H1 (cell line): ENCODE measurements at regions not wholly inside any gene's neighbourhood (a gene's known extent, or its start where the extent isn't known, plus 50 kb on each side); places are given as distances from the start of the nearest gene placed in this dataset.

Source experiments
- CTCF ChIA-PET: fragments of 300-600 bp; sonication (Branson Sonifier 250); formaldehyde crosslinking; loops from one replicate; lab custom pipeline; 2021; ENCODE audit not compliant: partially characterized antibody; lab: Charles Lee
- POLR2A ChIA-PET: fragments of 300-600 bp; sonication (Branson Sonifier 250); formaldehyde crosslinking; loops from one replicate; lab custom pipeline; 2021; ENCODE audit warnings: inconsistent platforms; ENCODE audit not compliant: partially characterized antibody; lab: Charles Lee
- DNase-seq, 2 experiments: peaks; one replicate each; pipeline versions ENCODE4 v3.0.0 to v3.0.0-alpha.2; 2010 to 2022; ENCODE audit warnings: low spot score in 2 of 2, low read depth in 1 of 2, mixed read lengths in 1 of 2
- FAIRE-seq: peaks from 2 replicates; lab custom pipeline; 2011; peaks lifted over from hg19 to GRCh38; lab: Jason Lieb, UNC
- H2AFZ ChIP-seq: 2 replicates; pipeline ENCODE4 v1.8.1; 2012; ENCODE audit warnings: low read length, inconsistent platforms
- H2AK5ac ChIP-seq: 2 replicates; pipeline ENCODE4 v1.6.1; 2013; ENCODE audit warnings: low read depth, low read length
- H2BK120ac ChIP-seq: replicated peaks from 2 replicates; pipeline ENCODE3; 2013; ENCODE audit warnings: low read depth, low read length, inconsistent platforms
- H2BK12ac ChIP-seq: 2 replicates; pipeline ENCODE4 v1.6.1; 2013; ENCODE audit warnings: low read depth, low read length
- H2BK15ac ChIP-seq: 2 replicates; pipeline ENCODE4 v1.6.1; 2013; ENCODE audit warnings: low read length
- H2BK20ac ChIP-seq: 2 replicates; pipeline ENCODE4 v1.6.1; 2013; ENCODE audit warnings: low read length
- H2BK5ac ChIP-seq: 2 replicates; pipeline ENCODE4 v1.6.1; 2013; ENCODE audit warnings: low read depth, low read length
- H3K14ac ChIP-seq: 2 replicates; pipeline ENCODE4 v1.6.1; 2013; ENCODE audit warnings: inconsistent platforms; ENCODE audit not compliant: insufficient read length
- H3K18ac ChIP-seq: 2 replicates; pipeline ENCODE4 v1.6.1; 2013; ENCODE audit warnings: low read length; ENCODE audit errors: extremely low read depth
- H3K23ac ChIP-seq: 2 replicates; pipeline ENCODE4 v1.6.1; 2013; ENCODE audit warnings: inconsistent platforms; ENCODE audit not compliant: insufficient read length
- H3K23me2 ChIP-seq: 2 replicates; pipeline ENCODE4 v1.6.1; 2013; ENCODE audit warnings: low read depth, low read length
- H3K27ac ChIP-seq: 2 replicates; pipeline ENCODE4 v1.6.1; 2011; ENCODE audit warnings: low read depth, low read length, inconsistent platforms
- H3K27me3 ChIP-seq, 4 experiments: replicated peaks in 1 of 4; 1 replicate in 1 of 4; 2 replicates in 3 of 4; pipeline versions ENCODE4 v1.6.1 to v1.8.1; 2011 to 2013; ENCODE audit warnings: low read length in 3 of 4, mild to moderate bottlenecking in 3 of 4, inconsistent platforms in 2 of 4, mixed read lengths in 2 of 4, moderate library complexity in 1 of 4; ENCODE audit not compliant: control insufficient read depth in 3 of 4, insufficient read depth in 3 of 4; ENCODE audit errors: extremely low read depth in 1 of 4
- H3K36me3 ChIP-seq, 4 experiments: 2 replicates each; pipeline versions ENCODE4 v1.6.1 to v1.8.1; 2011 to 2013; ENCODE audit warnings: mild to moderate bottlenecking in 4 of 4, low read length in 3 of 4, moderate library complexity in 2 of 4, control low read depth in 1 of 4, inconsistent platforms in 1 of 4; ENCODE audit not compliant: insufficient read depth in 4 of 4, control insufficient read depth in 2 of 4
- H3K4ac ChIP-seq: replicated peaks from 2 replicates; pipeline ENCODE3; 2013; ENCODE audit warnings: low read length, low read depth, mixed read lengths, inconsistent platforms; ENCODE audit not compliant: insufficient read length
- H3K4me1 ChIP-seq, 4 experiments: replicated peaks in 1 of 4; 1 replicate in 1 of 4; 2 replicates in 3 of 4; pipeline versions ENCODE4 v1.6.1 to v1.8.1; 2011 to 2013; ENCODE audit warnings: low read length in 3 of 4, inconsistent platforms in 2 of 4, mixed read lengths in 1 of 4; ENCODE audit not compliant: insufficient read depth in 4 of 4, control insufficient read depth in 3 of 4
- H3K4me2 ChIP-seq, 2 experiments: 2 replicates each; pipeline versions ENCODE4 v1.6.1 to v1.8.1; 2011 to 2013; ENCODE audit warnings: low read depth in 2 of 2, low read length in 2 of 2, control low read depth in 1 of 2, inconsistent platforms in 1 of 2, mild to moderate bottlenecking in 1 of 2; ENCODE audit not compliant: insufficient read depth in 1 of 2
- H3K4me3 ChIP-seq, 4 experiments: fragments of 200-600, 300-600 bp in 1 of 4; sonication (generic), shearing (Covaris generic), sonication (Bioruptor Twin) in 1 of 4; 2 replicates each; pipeline versions ENCODE4 v1.5.1 to v1.8.1; 2011 to 2016; ENCODE audit warnings: low read length in 4 of 4, low read depth in 3 of 4, control low read depth in 2 of 4, inconsistent platforms in 2 of 4, mild to moderate bottlenecking in 2 of 4, mixed read lengths in 1 of 4, moderate library complexity in 1 of 4; ENCODE audit not compliant: insufficient read depth in 2 of 4; ENCODE audit errors: extremely low read depth in 1 of 4
- H3K56ac ChIP-seq: replicated peaks from 2 replicates; pipeline ENCODE3; 2013; ENCODE audit warnings: low read depth, mild to moderate bottlenecking, mixed read lengths, low read length, inconsistent platforms; ENCODE audit not compliant: insufficient read length
- H3K79me1 ChIP-seq: 2 replicates; pipeline ENCODE4 v1.6.1; 2013; ENCODE audit warnings: low read depth, low read length, control low read depth
- H3K79me2 ChIP-seq, 2 experiments: 2 replicates each; pipeline versions ENCODE4 v1.6.1 to v1.8.1; 2012 to 2013; ENCODE audit warnings: low read length in 2 of 2, mild to moderate bottlenecking in 2 of 2, inconsistent platforms in 1 of 2; ENCODE audit not compliant: insufficient read depth in 2 of 2, control insufficient read depth in 1 of 2
- H3K9ac ChIP-seq, 4 experiments: replicated peaks in 1 of 4; 1 replicate in 1 of 4; 2 replicates in 3 of 4; pipeline versions ENCODE4 v1.6.1 to v1.8.1; 2011 to 2013; ENCODE audit warnings: low read depth in 3 of 4, low read length in 3 of 4, control low read depth in 2 of 4, mild to moderate bottlenecking in 2 of 4, moderate library complexity in 2 of 4, inconsistent platforms in 1 of 4; ENCODE audit errors: extremely low read depth in 1 of 4
- H3K9me3 ChIP-seq, 2 experiments: 2 replicates each; pipeline versions ENCODE4 v1.6.1 to v1.8.1; 2012 to 2013; ENCODE audit warnings: mild to moderate bottlenecking in 2 of 2, moderate library complexity in 2 of 2, control low read depth in 1 of 2, inconsistent platforms in 1 of 2, low read depth in 1 of 2, low read length in 1 of 2, mixed read lengths in 1 of 2; ENCODE audit not compliant: insufficient read depth in 2 of 2
- H4K20me1 ChIP-seq, 2 experiments: replicated peaks in 1 of 2; 2 replicates each; pipeline versions ENCODE3 to v1.8.1; 2011 to 2013; ENCODE audit warnings: inconsistent platforms in 2 of 2, low read length in 2 of 2, mild to moderate bottlenecking in 1 of 2; ENCODE audit not compliant: insufficient read depth in 2 of 2, control insufficient read depth in 1 of 2
- H4K5ac ChIP-seq: 2 replicates; pipeline ENCODE4 v1.6.1; 2013; ENCODE audit warnings: low read length, low read depth, mixed read lengths, inconsistent platforms; ENCODE audit not compliant: insufficient read length
- H4K8ac ChIP-seq: 2 replicates; pipeline ENCODE4 v1.8.0; 2013; ENCODE audit warnings: mild to moderate bottlenecking, moderate library complexity, low read length, inconsistent platforms; ENCODE audit not compliant: insufficient read depth; ENCODE audit errors: extremely low read depth
- H4K91ac ChIP-seq: replicated peaks from 2 replicates; pipeline ENCODE3; 2013; ENCODE audit warnings: low read length, mixed read lengths, inconsistent platforms; ENCODE audit not compliant: insufficient read length
- ATF2 ChIP-seq: IDR thresholded peaks from 2 replicates; pipeline ENCODE4 v1.6.1; 2012; ENCODE audit warnings: low read length, inconsistent platforms
- BRCA1 ChIP-seq: IDR thresholded peaks from 2 replicates; pipeline ENCODE4 v1.6.1; 2012; ENCODE audit warnings: low read depth, low read length, improper control_type of control experiment
- CHD1 ChIP-seq: IDR thresholded peaks from 2 replicates; pipeline ENCODE4 v1.6.1; 2012; ENCODE audit warnings: low read depth, low read length, improper control_type of control experiment
- EGR1 ChIP-seq: IDR thresholded peaks from 2 replicates; pipeline ENCODE4 v1.6.1; 2011; ENCODE audit warnings: low read depth, low read length, borderline replicate concordance
- KDM4A ChIP-seq: IDR thresholded peaks from one replicate; pipeline ENCODE4 v1.7.1; 2012; ENCODE audit warnings: low read depth, mild to moderate bottlenecking, moderate library complexity, low read length, inconsistent platforms; ENCODE audit not compliant: severe bottlenecking
- POLR2AphosphoS5 ChIP-seq: IDR thresholded peaks from 2 replicates; pipeline ENCODE4 v1.6.1; 2011; ENCODE audit warnings: low read depth, low read length
- SIRT6 ChIP-seq: IDR thresholded peaks from one replicate; pipeline ENCODE4 v1.7.1; 2012; ENCODE audit warnings: low read length, inconsistent platforms
- SP4 ChIP-seq: IDR thresholded peaks from 2 replicates; pipeline ENCODE4 v1.6.1; 2012; ENCODE audit warnings: low read length, inconsistent platforms
- TAF7 ChIP-seq: optimal IDR thresholded peaks from 2 replicates; pipeline ENCODE3; 2011; ENCODE audit warnings: low read depth, mild to moderate bottlenecking, inconsistent platforms, low read length, moderate library complexity, borderline replicate concordance
- TBP ChIP-seq: IDR thresholded peaks from 2 replicates; pipeline ENCODE4 v1.6.1; 2011; ENCODE audit warnings: low read depth, low read length, improper control_type of control experiment
- WGBS, 2 experiments: shearing (Covaris generic) in 1 of 2; methylation state at CpG; one replicate each; pipeline versions ENCODE4 v1.1.6 to v1.1.7; 2013 to 2015; ENCODE audit warnings: low lambda C conversion rate in 2 of 2, mixed read lengths in 2 of 2, inconsistent platforms in 1 of 2, low coverage in 1 of 2, missing lambda C conversion rate in 1 of 2; ENCODE audit not compliant: insufficient replicate concordance in 2 of 2, insufficient coverage in 1 of 2, insufficient read length in 1 of 2; ENCODE audit errors: extremely low coverage in 1 of 2, missing lambda C conversion rate in 1 of 2; 5-methylcytosine and 5-hydroxymethylcytosine counted together

DNA sequence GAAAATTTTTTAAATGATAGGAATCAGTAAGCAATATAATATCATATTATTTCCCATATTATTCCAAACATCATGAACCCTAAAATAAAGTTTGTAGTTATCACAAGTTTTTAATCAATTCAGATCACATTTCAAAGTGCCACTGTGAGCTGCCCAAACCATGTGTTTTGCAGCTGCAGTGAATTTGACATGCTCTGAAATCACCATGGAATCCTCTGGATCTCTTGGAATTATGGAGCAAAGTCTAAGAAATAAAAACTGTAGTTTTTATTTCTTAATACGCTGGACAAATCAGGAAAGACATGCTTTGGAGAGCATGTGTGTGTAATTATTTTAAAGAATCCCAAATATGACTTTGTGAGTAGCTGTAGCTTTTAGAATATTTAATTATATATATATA lies 262.7 kb downstream of the ANKRD50 start:
- Histone ChIP-seq H2BK20ac (no peak overlapping the region), H2BK5ac (no peak overlapping the region), H3K4me2 (no peak overlapping the region), H4K5ac (no peak overlapping the region), H3K4me1 (peaks cover 0 to 5% (median 0%) of the 10 kb centered on the region in 4 experiments; a peak in 2 of 7 replicates), H3K4me3 (no peak overlapping the region), H4K91ac (no peak overlapping the region), H3K14ac (no peak overlapping the region), H3K23ac (no peak overlapping the region), H4K8ac (no peak overlapping the region), H4K20me1 (no peaks in the 10 kb centered on the region), H3K56ac (no peak overlapping the region), H3K27ac (no peak overlapping the region), H3K36me3 (0 out of 8 replicates have a peak, but pooled peaks cover 0 to 10% (median 0%) of the 10 kb centered on the region in 4 experiments), H2AFZ (no peak overlapping the region), H3K23me2 (no peaks in the 10 kb centered on the region), H2BK15ac (no peak overlapping the region), H3K79me1 (no peaks in the 10 kb centered on the region), H2BK12ac (no peak overlapping the region), H2AK5ac (no peak overlapping the region), H3K18ac (no peak overlapping the region), H3K79me2 (no peaks in the 10 kb centered on the region), H3K27me3 (no peaks in the 10 kb centered on the region), H3K9ac (no peak overlapping the region), H3K4ac (no peak overlapping the region), H2BK120ac (no peak overlapping the region), H3K9me3 (peaks cover 14 to 21% of the 10 kb centered on the region in 2 experiments)
- no peak for FAIRE-seq
- no peak for TF ChIP-seq SIRT6
- no peak for TF ChIP-seq ATF2
- TF ChIP-seq TAF7 = no peak
- TF ChIP-seq SP4 = no peak
- TF ChIP-seq EGR1 = no peak
- no peak for TF ChIP-seq KDM4A
- no peak for TF ChIP-seq BRCA1
- no peak for TF ChIP-seq CHD1
- TF ChIP-seq TBP = no peak
- no peak for TF ChIP-seq POLR2AphosphoS5
- POLR2A ChIA-PET = no interaction called here
- CTCF ChIA-PET = interaction anchor here (0.6 to 1.7 kb wide), 2 partner anchors 9 to 11 kb away, joined by 3 to 4 read pairs; no protein-coding TSS in a partner anchor
- 88% methylated on average over 1 of the region's 1 CpG; no CpG with 5 or more reads in 1 of the 2 experiments for WGBS, 2 experiments
- DNase-seq = no peak
